Fibroblast of villous mesenchyme (primary cell): ENCODE measurements at regions not wholly inside any gene's neighbourhood (a gene's known extent, or its start where the extent isn't known, plus 50 kb on each side); places are given as distances from the start of the nearest gene placed in this dataset.

ENCODE experiments used
- DNase-seq: peaks from one replicate; pipeline ENCODE4 v3.0.0-alpha.2; 2010; ENCODE audit warnings: low read depth
- H3K4me3 ChIP-seq: 2 replicates; pipeline ENCODE4 v1.5.1; 2011; ENCODE audit warnings: low read depth, mild to moderate bottlenecking, low read length
- TF ChIP-seq, protein P1 (sequence below): IDR thresholded peaks from 2 replicates; pipeline ENCODE4 v1.5.1; 2012; ENCODE audit warnings: low read depth, mild to moderate bottlenecking, low read length; ENCODE audit not compliant: insufficient read depth

DNA sequence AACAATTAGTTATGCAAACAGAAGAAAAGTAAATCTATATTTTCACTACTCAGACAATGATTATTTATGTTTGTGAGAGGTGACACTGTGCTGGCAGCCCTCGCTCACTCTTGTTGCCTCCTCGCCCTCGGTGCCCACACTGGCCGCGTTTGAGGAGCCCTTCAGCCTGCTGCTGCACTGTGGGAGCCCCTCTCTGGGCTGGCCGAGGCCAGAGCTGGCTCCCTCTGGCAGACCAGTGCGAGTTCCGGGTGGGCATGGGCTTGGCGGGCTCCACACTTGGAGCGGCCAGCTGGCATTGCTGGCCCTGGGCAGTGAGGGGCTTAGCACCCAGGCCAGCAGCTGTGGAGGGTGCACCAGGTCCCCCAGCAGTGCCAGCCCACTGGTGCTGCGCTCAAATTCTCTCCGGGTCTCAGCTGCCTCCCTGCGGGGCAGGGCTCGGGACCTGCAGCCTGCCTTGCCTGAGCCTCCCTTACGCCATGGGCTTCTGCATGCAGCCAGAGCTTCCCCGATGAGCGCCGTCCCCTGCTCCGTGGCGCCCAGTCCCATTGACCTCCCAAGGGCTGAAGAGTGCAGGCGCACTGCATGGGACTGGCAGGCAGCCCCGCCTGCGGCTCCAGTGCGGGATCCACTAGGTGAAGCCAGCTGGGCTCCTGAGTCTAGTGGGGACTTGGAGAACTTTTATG is 902.6 kb downstream of the PDHA2 start:
- H3K4me3 ChIP-seq = no peak overlapping the region
- TF ChIP-seq, protein P1, sequence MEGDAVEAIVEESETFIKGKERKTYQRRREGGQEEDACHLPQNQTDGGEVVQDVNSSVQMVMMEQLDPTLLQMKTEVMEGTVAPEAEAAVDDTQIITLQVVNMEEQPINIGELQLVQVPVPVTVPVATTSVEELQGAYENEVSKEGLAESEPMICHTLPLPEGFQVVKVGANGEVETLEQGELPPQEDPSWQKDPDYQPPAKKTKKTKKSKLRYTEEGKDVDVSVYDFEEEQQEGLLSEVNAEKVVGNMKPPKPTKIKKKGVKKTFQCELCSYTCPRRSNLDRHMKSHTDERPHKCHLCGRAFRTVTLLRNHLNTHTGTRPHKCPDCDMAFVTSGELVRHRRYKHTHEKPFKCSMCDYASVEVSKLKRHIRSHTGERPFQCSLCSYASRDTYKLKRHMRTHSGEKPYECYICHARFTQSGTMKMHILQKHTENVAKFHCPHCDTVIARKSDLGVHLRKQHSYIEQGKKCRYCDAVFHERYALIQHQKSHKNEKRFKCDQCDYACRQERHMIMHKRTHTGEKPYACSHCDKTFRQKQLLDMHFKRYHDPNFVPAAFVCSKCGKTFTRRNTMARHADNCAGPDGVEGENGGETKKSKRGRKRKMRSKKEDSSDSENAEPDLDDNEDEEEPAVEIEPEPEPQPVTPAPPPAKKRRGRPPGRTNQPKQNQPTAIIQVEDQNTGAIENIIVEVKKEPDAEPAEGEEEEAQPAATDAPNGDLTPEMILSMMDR = no peak
- no peak for DNase-seq

- TF ChIP-seq, protein P1 = no peak
- DNase-seq = no peak
- no peak overlapping the region for H3K4me3 ChIP-seq
Observed at GRCh38 chr4:96744676-96745075, 904.8 kb downstream of the PDHA2 start.

DNA sequence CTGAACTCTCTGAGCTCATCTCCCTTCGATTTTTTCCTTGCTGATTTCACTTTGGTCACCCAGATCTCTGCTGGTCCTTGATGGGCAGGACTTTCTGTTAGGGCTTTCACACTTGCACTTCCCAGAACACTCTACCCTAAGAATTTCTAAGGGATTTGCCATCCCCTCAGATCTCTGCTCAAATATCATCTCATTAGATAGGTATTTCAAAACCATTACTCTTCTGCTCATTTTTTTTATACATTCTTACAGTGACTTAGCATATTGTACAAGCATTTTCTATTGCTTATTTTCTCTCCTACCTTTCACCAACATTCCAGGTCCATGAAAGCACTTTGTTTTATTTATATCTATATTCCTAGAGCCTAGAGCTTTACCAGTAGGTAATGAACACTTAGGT is 913.3 kb downstream of the PDHA2 start:
- no peak for DNase-seq
- H3K4me3 ChIP-seq = no peak overlapping the region
- TF ChIP-seq, protein P1 = no peak

GRCh38 chr4:96755569-96756484 is 915.9 kb downstream of the PDHA2 start:
- TF ChIP-seq, protein P1 = no peak
- no peak overlapping the region for H3K4me3 ChIP-seq
- DNase-seq = no peak

DNA sequence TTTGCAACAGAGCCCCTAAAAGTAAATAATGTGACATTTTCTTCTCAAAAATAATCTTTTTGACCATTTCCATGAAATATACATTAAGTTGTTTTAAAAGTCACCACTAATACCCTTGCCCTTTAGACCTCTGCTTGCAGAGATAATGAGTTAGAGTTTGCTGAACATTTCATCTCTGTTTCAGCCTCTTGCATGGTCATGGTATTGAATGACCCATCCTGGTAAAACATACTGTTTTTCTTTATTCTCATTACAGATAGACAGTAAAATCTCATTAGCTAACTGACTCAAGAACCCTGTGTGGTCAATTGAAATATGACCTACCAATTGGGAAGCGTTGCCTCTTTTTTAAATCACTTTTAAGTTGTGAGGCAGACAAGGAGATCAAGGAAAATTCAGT is 916.7 kb downstream of the PDHA2 start:
- TF ChIP-seq, protein P1 = no peak
- no peak overlapping the region for H3K4me3 ChIP-seq
- no peak for DNase-seq

- DNase-seq = no peak
- TF ChIP-seq, protein P1 = no peak
- H3K4me3 ChIP-seq = no peak overlapping the region
Observed at GRCh38 chr4:96763546-96763945, 923.7 kb downstream of the PDHA2 start.
